BE2C (cell line): ENCODE measurements at regions not wholly inside any gene's neighbourhood (a gene's known extent, or its start where the extent isn't known, plus 50 kb on each side); places are given as distances from the start of the nearest gene placed in this dataset.

ENCODE experiments used
- DNase-seq: peaks from one replicate; pipeline ENCODE4 v3.0.0-alpha.2; 2020
- H3K27me3 ChIP-seq: fragments of 250-450 bp; sonication (Bioruptor Pico); 2 replicates; pipeline ENCODE4 v1.5.1; 2020; ENCODE audit warnings: mild to moderate bottlenecking
- H3K36me3 ChIP-seq: fragments of 250-450 bp; sonication (Bioruptor Pico); 2 replicates; pipeline ENCODE4 v1.5.1; 2020; ENCODE audit warnings: mild to moderate bottlenecking
- H3K4me1 ChIP-seq: fragments of 250-450 bp; sonication (Bioruptor Pico); 2 replicates; pipeline ENCODE4 v1.5.1; 2020
- H3K4me3 ChIP-seq: 2 replicates; pipeline ENCODE4 v1.5.1; 2011; ENCODE audit warnings: low read depth, low read length
- H3K9me3 ChIP-seq: fragments of 250-450 bp; sonication (Bioruptor Pico); 2 replicates; pipeline ENCODE4 v1.5.1; 2020
- CTCF ChIP-seq: IDR thresholded peaks from 2 replicates; pipeline ENCODE4 v1.5.1; 2012; ENCODE audit warnings: mild to moderate bottlenecking, low read depth, low read length

DNA sequence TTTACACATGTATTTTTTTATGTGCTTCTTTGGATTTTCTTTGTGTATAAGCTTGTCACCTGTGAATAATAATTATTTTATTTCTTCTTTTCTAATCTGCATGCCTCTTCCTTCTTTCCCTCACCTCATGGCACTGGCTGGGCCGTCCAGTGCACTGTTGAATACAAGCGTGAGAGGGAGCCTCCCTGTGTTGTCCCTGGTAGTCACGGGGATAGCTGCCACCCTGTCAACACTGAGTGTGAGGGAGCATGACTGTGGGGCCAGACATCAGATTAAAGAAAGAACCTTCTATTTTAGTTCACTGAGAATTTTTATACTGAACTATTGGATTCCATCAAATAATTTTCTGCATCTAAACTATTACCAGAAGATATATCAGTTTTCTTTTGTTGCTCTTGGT lies 187.9 kb downstream of the CDC14C start:
- H3K4me3 ChIP-seq = no peak overlapping the region
- H3K4me1 ChIP-seq = no peaks in the 10 kb centered on the region
- no peak for TF ChIP-seq CTCF
- H3K9me3 ChIP-seq = no peaks in the 10 kb centered on the region
- DNase-seq = no peak
- no peaks in the 10 kb centered on the region for H3K27me3 ChIP-seq
- no peaks in the 10 kb centered on the region for H3K36me3 ChIP-seq

GRCh38 chr7:49112647-49113046 lies 188.3 kb downstream of the CDC14C start:
- Histone ChIP-seq H3K4me1 (no peaks in the 10 kb centered on the region), H3K9me3 (no peaks in the 10 kb centered on the region), H3K27me3 (no peaks in the 10 kb centered on the region), H3K36me3 (no peaks in the 10 kb centered on the region), H3K4me3 (no peak overlapping the region)
- TF ChIP-seq CTCF = no peak
- no peak for DNase-seq

DNA sequence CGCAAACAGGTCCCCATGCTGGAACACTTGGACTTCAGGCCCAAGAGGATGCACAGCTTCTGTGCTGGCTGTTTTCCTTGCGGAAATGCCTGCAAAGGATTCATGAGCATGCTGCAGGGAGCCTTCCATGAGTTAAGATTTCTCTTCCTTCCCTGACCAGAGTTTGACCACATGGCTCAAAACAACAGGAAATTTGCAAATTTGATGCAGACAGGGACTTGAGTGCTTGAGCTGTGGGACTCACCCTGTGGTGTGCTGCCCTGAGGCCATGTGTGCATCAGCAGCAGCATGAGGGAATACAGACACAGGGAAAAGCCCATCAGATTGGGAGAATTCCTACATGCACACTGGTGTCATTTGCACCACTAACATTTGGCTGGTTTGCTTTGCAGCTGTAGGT lies 195.4 kb downstream of the CDC14C start:
- H3K9me3 ChIP-seq = no peaks in the 10 kb centered on the region
- no peaks in the 10 kb centered on the region for H3K36me3 ChIP-seq
- TF ChIP-seq CTCF = no peak
- no peak for DNase-seq
- H3K27me3 ChIP-seq = no peaks in the 10 kb centered on the region
- no peaks in the 10 kb centered on the region for H3K4me1 ChIP-seq
- H3K4me3 ChIP-seq = no peak overlapping the region

- no peak for TF ChIP-seq CTCF
- Histone ChIP-seq H3K9me3 (no peaks in the 10 kb centered on the region), H3K36me3 (no peaks in the 10 kb centered on the region), H3K4me3 (no peak overlapping the region), H3K4me1 (no peaks in the 10 kb centered on the region), H3K27me3 (no peaks in the 10 kb centered on the region)
- DNase-seq = no peak
These were observed 200.9 kb downstream of the CDC14C start for GRCh38 chr7:49125246-49125645.

DNA sequence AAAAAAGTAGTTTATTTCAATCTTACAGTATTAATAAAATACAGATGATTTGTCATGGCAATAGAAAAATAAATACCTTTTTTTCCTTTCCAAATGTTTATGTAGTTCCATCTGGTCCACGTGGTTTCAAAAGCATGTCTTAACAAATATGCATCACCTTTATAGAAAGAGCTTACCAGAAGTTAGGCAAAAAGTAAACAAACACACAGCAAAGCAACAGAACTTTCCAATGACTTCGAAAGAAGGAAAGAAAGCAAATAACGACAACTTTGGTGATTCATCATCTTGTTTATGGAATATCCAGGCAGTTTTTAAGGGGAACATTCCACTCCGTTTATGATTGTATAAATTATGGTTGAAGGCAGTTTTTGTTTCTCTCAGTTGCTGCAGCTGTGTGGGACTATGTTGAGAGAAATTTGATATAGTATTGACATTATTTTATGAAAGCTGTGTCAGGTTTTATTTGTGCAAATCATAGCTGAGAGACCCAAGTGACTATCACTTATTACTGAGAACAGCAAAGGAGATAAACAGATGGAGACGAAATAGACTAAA lies 203.1 kb downstream of the CDC14C start:
- Histone ChIP-seq H3K36me3 (no peaks in the 10 kb centered on the region), H3K4me3 (no peak overlapping the region), H3K9me3 (no peaks in the 10 kb centered on the region), H3K27me3 (no peaks in the 10 kb centered on the region), H3K4me1 (no peaks in the 10 kb centered on the region)
- no peak for DNase-seq
- TF ChIP-seq CTCF = no peak

- Histone ChIP-seq H3K4me3 (no peak overlapping the region), H3K27me3 (no peaks in the 10 kb centered on the region), H3K36me3 (no peaks in the 10 kb centered on the region), H3K9me3 (no peaks in the 10 kb centered on the region), H3K4me1 (no peaks in the 10 kb centered on the region)
- DNase-seq = no peak
- TF ChIP-seq CTCF = no peak
These were observed 213.6 kb downstream of the CDC14C start for GRCh38 chr7:49137978-49138377.
